ENCODE measurements at regions not wholly inside any gene's neighbourhood (a gene's known extent, or its start where the extent isn't known, plus 50 kb on each side); places are given as distances from the start of the nearest gene placed in this dataset.

DNA sequence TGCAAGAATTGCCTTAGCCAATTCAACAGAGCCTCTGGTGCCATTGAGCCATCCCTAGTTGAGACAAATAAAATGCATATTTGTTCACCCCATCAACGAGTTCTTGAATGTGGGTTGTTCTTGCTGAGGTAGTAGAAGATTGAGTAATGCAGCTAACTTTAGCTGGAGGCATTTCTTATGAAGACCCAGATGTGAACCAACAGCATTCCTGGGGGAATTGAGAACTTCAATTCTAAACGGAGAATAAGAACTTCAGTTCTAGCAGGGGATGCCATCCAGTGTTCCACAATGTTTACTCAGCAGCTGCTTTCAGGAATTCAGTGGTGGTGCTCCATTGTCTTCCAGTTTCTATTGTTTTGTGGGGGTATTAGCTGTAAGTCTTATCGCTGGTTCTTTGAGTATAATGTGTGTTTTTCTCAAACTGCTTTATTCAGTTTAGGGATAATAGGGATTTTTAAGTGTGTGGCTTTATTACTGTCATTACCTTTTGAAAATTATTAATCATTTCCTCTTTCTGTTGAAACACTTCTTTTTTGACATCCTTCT, 1968.2 kb upstream of the NUDT12 start:
- TF ChIP-seq, protein P1, sequence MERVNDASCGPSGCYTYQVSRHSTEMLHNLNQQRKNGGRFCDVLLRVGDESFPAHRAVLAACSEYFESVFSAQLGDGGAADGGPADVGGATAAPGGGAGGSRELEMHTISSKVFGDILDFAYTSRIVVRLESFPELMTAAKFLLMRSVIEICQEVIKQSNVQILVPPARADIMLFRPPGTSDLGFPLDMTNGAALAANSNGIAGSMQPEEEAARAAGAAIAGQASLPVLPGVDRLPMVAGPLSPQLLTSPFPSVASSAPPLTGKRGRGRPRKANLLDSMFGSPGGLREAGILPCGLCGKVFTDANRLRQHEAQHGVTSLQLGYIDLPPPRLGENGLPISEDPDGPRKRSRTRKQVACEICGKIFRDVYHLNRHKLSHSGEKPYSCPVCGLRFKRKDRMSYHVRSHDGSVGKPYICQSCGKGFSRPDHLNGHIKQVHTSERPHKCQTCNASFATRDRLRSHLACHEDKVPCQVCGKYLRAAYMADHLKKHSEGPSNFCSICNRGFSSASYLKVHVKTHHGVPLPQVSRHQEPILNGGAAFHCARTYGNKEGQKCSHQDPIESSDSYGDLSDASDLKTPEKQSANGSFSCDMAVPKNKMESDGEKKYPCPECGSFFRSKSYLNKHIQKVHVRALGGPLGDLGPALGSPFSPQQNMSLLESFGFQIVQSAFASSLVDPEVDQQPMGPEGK (CRISPR knock-in tag; IDR thresholded peaks at IDR 0.05; ENCODE audit: borderline replicate concordance) = no peak
- no peak for TF ChIP-seq ZFP3 (CRISPR knock-in tag; IDR thresholded peaks at IDR 0.05)
- no peak for TF ChIP-seq ESRRG (CRISPR knock-in tag; IDR thresholded peaks at IDR 0.05)
- TF ChIP-seq, protein P2, sequence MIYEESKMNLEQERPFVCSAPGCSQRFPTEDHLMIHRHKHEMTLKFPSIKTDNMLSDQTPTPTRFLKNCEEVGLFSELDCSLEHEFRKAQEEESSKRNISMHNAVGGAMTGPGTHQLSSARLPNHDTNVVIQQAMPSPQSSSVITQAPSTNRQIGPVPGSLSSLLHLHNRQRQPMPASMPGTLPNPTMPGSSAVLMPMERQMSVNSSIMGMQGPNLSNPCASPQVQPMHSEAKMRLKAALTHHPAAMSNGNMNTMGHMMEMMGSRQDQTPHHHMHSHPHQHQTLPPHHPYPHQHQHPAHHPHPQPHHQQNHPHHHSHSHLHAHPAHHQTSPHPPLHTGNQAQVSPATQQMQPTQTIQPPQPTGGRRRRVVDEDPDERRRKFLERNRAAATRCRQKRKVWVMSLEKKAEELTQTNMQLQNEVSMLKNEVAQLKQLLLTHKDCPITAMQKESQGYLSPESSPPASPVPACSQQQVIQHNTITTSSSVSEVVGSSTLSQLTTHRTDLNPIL (CRISPR knock-in tag; IDR thresholded peaks at IDR 0.05; ENCODE audit: low read depth) = no peak
